ENCODE measurements at regions not wholly inside any gene's neighbourhood (a gene's known extent, or its start where the extent isn't known, plus 50 kb on each side); places are given as distances from the start of the nearest gene placed in this dataset.

- DNase-seq (ENCODE audit: low read depth) = no peak
These were observed 146.3 kb upstream of the TWIST2 start for GRCh38 chr2:238701341-238702206.

- no peak for DNase-seq (ENCODE audit: low read depth)
These were observed 145.4 kb upstream of the TWIST2 start for GRCh38 chr2:238702276-238703052.

GRCh38 chr2:238703053-238703415 lies 144.9 kb upstream of the TWIST2 start:
- DNase-seq (ENCODE audit: low read depth) = no peak

- no peak for DNase-seq (ENCODE audit: low read depth)
These were observed 144.4 kb upstream of the TWIST2 start for GRCh38 chr2:238703436-238703835.

- DNase-seq (ENCODE audit: low read depth) = no peak
These were observed 143.2 kb upstream of the TWIST2 start for GRCh38 chr2:238704471-238705225.

- DNase-seq (ENCODE audit: low read depth) = no peak
These were observed 141.7 kb upstream of the TWIST2 start for GRCh38 chr2:238706163-238706562.

GRCh38 chr2:238706673-238707072 lies 141.2 kb upstream of the TWIST2 start:
- no peak for DNase-seq (ENCODE audit: low read depth)

- DNase-seq (ENCODE audit: low read depth) = no peak
These were observed 138.4 kb upstream of the TWIST2 start for GRCh38 chr2:238709325-238710025.

GRCh38 chr2:238710032-238710735 lies 137.7 kb upstream of the TWIST2 start:
- no peak for DNase-seq (ENCODE audit: low read depth)

GRCh38 chr2:238710787-238711186 lies 137.1 kb upstream of the TWIST2 start:
- no peak for DNase-seq (ENCODE audit: low read depth)

GRCh38 chr2:238711346-238711745 lies 136.5 kb upstream of the TWIST2 start:
- no peak for DNase-seq (ENCODE audit: low read depth)

GRCh38 chr2:238712011-238712410 lies 135.9 kb upstream of the TWIST2 start:
- DNase-seq (ENCODE audit: low read depth) = no peak

- DNase-seq (ENCODE audit: low read depth) = no peak
These were observed 134.6 kb upstream of the TWIST2 start for GRCh38 chr2:238713198-238713826.

- no peak for DNase-seq (ENCODE audit: low read depth)
These were observed 133.8 kb upstream of the TWIST2 start for GRCh38 chr2:238714038-238714528.

GRCh38 chr2:238716171-238716570 lies 131.7 kb upstream of the TWIST2 start:
- DNase-seq (ENCODE audit: low read depth) = no peak

- no peak for DNase-seq (ENCODE audit: low read depth)
These were observed 131.3 kb upstream of the TWIST2 start for GRCh38 chr2:238716585-238716984.

GRCh38 chr2:238717084-238717483 lies 130.8 kb upstream of the TWIST2 start:
- no peak for DNase-seq (ENCODE audit: low read depth)

GRCh38 chr2:238719641-238720040 lies 128.2 kb upstream of the TWIST2 start:
- DNase-seq (ENCODE audit: low read depth) = no peak

GRCh38 chr2:238720232-238720672 lies 127.6 kb upstream of the TWIST2 start:
- peak; percentile 7 for DNase-seq (ENCODE audit: low read depth)

- DNase-seq (ENCODE audit: low read depth) = no peak
These were observed 125.7 kb upstream of the TWIST2 start for GRCh38 chr2:238722181-238722580.

- DNase-seq (ENCODE audit: low read depth) = no peak
These were observed 125.0 kb upstream of the TWIST2 start for GRCh38 chr2:238722883-238723282.

Data from stimulated activated CD4-positive, alpha-beta T cell treated with anti-CD3 and anti-CD28 coated beads, Interleukin-2, amount 100 ng/mL, for 4 hours (primary cell).